MM.1S (cell line): ENCODE measurements at regions not wholly inside any gene's neighbourhood (a gene's known extent, or its start where the extent isn't known, plus 50 kb on each side); places are given as distances from the start of the nearest gene placed in this dataset.

Experiments used
- CTCF ChIP-seq: fragments of 300-600 bp; sonication (generic); IDR thresholded peaks from 2 replicates; pipeline ENCODE4 v1.5.1; 2016; ENCODE audit warnings: antibody characterized with exemption, low read length, mixed read lengths
- EZH2 ChIP-seq: fragments of 300-600 bp; sonication (generic); optimal IDR thresholded peaks from 2 replicates; pipeline ENCODE3; 2017; ENCODE audit warnings: low read depth, mild to moderate bottlenecking, antibody characterized with exemption, low read length, mixed read lengths
- EZH2phosphoT487 ChIP-seq: fragments of 300-600 bp; sonication (generic); IDR thresholded peaks from 2 replicates; pipeline ENCODE4 v1.6.1; 2018; ENCODE audit warnings: antibody characterized with exemption, low read length

- no peak for TF ChIP-seq CTCF
- TF ChIP-seq EZH2, result no peak
- TF ChIP-seq EZH2phosphoT487, result no peak
Observed at GRCh38 chr16:26204138-26204537, 512.4 kb downstream of the HS3ST4 start.
